ENCODE measurements at regions not wholly inside any gene's neighbourhood (a gene's known extent, or its start where the extent isn't known, plus 50 kb on each side); places are given as distances from the start of the nearest gene placed in this dataset.

GRCh38 chrX:117645639-117646038, 471.0 kb downstream of the KLHL13 start:
- Histone ChIP-seq H3K4me3 (ENCODE audit: low read length) (no peak overlapping the region), H3K79me1 (ENCODE audit: low read length) (no peaks in the 10 kb centered on the region), H3K23ac (ENCODE audit: low read length) (no peak overlapping the region), H2BK120ac (ENCODE audit: low read depth, low read length) (no peak overlapping the region), H3K9ac (ENCODE audit: low read length) (no peak overlapping the region), H3K18ac (ENCODE audit: low read length) (no peak overlapping the region), H4K5ac (ENCODE audit: low read length) (no peak overlapping the region), H3K27me3 (ENCODE audit: insufficient read depth, low read length, poor library complexity) (no peaks in the 10 kb centered on the region), H3K36me3 (ENCODE audit: control insufficient read depth, insufficient read depth, low read length) (no peaks in the 10 kb centered on the region), H3K27ac (ENCODE audit: low read depth, low read length) (no peak overlapping the region), H2AK5ac (ENCODE audit: low read length) (no peak overlapping the region), H3K4me2 (ENCODE audit: low read length) (no peak overlapping the region), H2BK15ac (replicated peaks; ENCODE audit: low read depth) (no peak overlapping the region), H3K4ac (ENCODE audit: low read depth, low read length) (no peak overlapping the region), H3K56ac (ENCODE audit: low read length) (no peak overlapping the region), H3K4me1 (ENCODE audit: control insufficient read depth, low read depth, low read length) (no peaks in the 10 kb centered on the region), H2BK5ac (ENCODE audit: low read length) (no peak overlapping the region), H3K79me2 (ENCODE audit: control insufficient read depth, insufficient read depth, low read length) (no peaks in the 10 kb centered on the region), H4K8ac (ENCODE audit: low read depth, low read length) (no peak overlapping the region)
- DNase-seq, result no peak
- no CpG with 5 or more reads among the region's 1 CpG for WGBS (ENCODE audit: extremely low coverage, insufficient coverage, low lambda C conversion rate)

GRCh38 chrX:117641913-117642656, 474.5 kb downstream of the KLHL13 start:
- Histone ChIP-seq H3K27ac (ENCODE audit: low read depth, low read length) (no peak overlapping the region), H3K27me3 (ENCODE audit: insufficient read depth, low read length, poor library complexity) (no peaks in the 10 kb centered on the region), H2AK5ac (ENCODE audit: low read length) (no peak overlapping the region), H3K36me3 (ENCODE audit: control insufficient read depth, insufficient read depth, low read length) (no peaks in the 10 kb centered on the region), H4K8ac (ENCODE audit: low read depth, low read length) (no peak overlapping the region), H3K4me1 (ENCODE audit: control insufficient read depth, low read depth, low read length) (no peaks in the 10 kb centered on the region), H3K4me2 (ENCODE audit: low read length) (no peak overlapping the region), H3K56ac (ENCODE audit: low read length) (no peak overlapping the region), H3K4ac (ENCODE audit: low read depth, low read length) (no peak overlapping the region), H3K18ac (ENCODE audit: low read length) (no peak overlapping the region), H2BK5ac (ENCODE audit: low read length) (no peak overlapping the region), H2BK15ac (replicated peaks; ENCODE audit: low read depth) (no peak overlapping the region), H3K23ac (ENCODE audit: low read length) (no peak overlapping the region), H3K9ac (ENCODE audit: low read length) (no peak overlapping the region), H4K5ac (ENCODE audit: low read length) (no peak overlapping the region), H3K79me1 (ENCODE audit: low read length) (no peaks in the 10 kb centered on the region), H3K79me2 (ENCODE audit: control insufficient read depth, insufficient read depth, low read length) (no peaks in the 10 kb centered on the region), H2BK120ac (ENCODE audit: low read depth, low read length) (no peak overlapping the region), H3K4me3 (ENCODE audit: low read length) (no peak overlapping the region)
- WGBS (ENCODE audit: extremely low coverage, insufficient coverage, low lambda C conversion rate), result no CpG with 5 or more reads among the region's 6 CpGs
- DNase-seq, result no peak

- no peak overlapping the region for H3K4me3 ChIP-seq (ENCODE audit: low read length)
- DNase-seq, result no peak
- H4K5ac ChIP-seq (ENCODE audit: low read length), result no peak overlapping the region
- no peak overlapping the region for H3K27ac ChIP-seq (ENCODE audit: low read depth, low read length)
- WGBS (ENCODE audit: extremely low coverage, insufficient coverage, low lambda C conversion rate), result no CpG with 5 or more reads among the region's 1 CpG
- H3K23ac ChIP-seq (ENCODE audit: low read length), result no peak overlapping the region
- H3K27me3 ChIP-seq (ENCODE audit: insufficient read depth, low read length, poor library complexity), result no peaks in the 10 kb centered on the region
- H2BK5ac ChIP-seq (ENCODE audit: low read length), result no peak overlapping the region
- H3K18ac ChIP-seq (ENCODE audit: low read length), result no peak overlapping the region
- no peak overlapping the region for H2AK5ac ChIP-seq (ENCODE audit: low read length)
- H2BK15ac ChIP-seq (replicated peaks; ENCODE audit: low read depth), result no peak overlapping the region
- H3K4me1 ChIP-seq (ENCODE audit: control insufficient read depth, low read depth, low read length), result no peaks in the 10 kb centered on the region
- H3K4ac ChIP-seq (ENCODE audit: low read depth, low read length), result no peak overlapping the region
- H3K9ac ChIP-seq (ENCODE audit: low read length), result no peak overlapping the region
- no peak overlapping the region for H3K56ac ChIP-seq (ENCODE audit: low read length)
- no peaks in the 10 kb centered on the region for H3K79me1 ChIP-seq (ENCODE audit: low read length)
- H2BK120ac ChIP-seq (ENCODE audit: low read depth, low read length), result no peak overlapping the region
- no peak overlapping the region for H4K8ac ChIP-seq (ENCODE audit: low read depth, low read length)
- no peaks in the 10 kb centered on the region for H3K79me2 ChIP-seq (ENCODE audit: control insufficient read depth, insufficient read depth, low read length)
- H3K36me3 ChIP-seq (ENCODE audit: control insufficient read depth, insufficient read depth, low read length), result no peaks in the 10 kb centered on the region
- H3K4me2 ChIP-seq (ENCODE audit: low read length), result no peak overlapping the region
Observed at GRCh38 chrX:117636826-117637225, 479.8 kb downstream of the KLHL13 start.

- Histone ChIP-seq H3K79me1 (ENCODE audit: low read length) (no peaks in the 10 kb centered on the region), H4K5ac (ENCODE audit: low read length) (no peak overlapping the region), H3K27me3 (ENCODE audit: insufficient read depth, low read length, poor library complexity) (no peaks in the 10 kb centered on the region), H3K9ac (ENCODE audit: low read length) (no peak overlapping the region), H3K4me2 (ENCODE audit: low read length) (no peak overlapping the region), H3K4me3 (ENCODE audit: low read length) (no peak overlapping the region), H3K27ac (ENCODE audit: low read depth, low read length) (no peak overlapping the region), H3K23ac (ENCODE audit: low read length) (no peak overlapping the region), H3K4ac (ENCODE audit: low read depth, low read length) (no peak overlapping the region), H2BK120ac (ENCODE audit: low read depth, low read length) (no peak overlapping the region), H2BK15ac (replicated peaks; ENCODE audit: low read depth) (no peak overlapping the region), H3K4me1 (ENCODE audit: control insufficient read depth, low read depth, low read length) (no peaks in the 10 kb centered on the region), H3K56ac (ENCODE audit: low read length) (no peak overlapping the region), H3K79me2 (ENCODE audit: control insufficient read depth, insufficient read depth, low read length) (no peaks in the 10 kb centered on the region), H2AK5ac (ENCODE audit: low read length) (no peak overlapping the region), H3K18ac (ENCODE audit: low read length) (no peak overlapping the region), H3K36me3 (ENCODE audit: control insufficient read depth, insufficient read depth, low read length) (no peaks in the 10 kb centered on the region), H2BK5ac (ENCODE audit: low read length) (no peak overlapping the region), H4K8ac (ENCODE audit: low read depth, low read length) (no peak overlapping the region)
- WGBS (ENCODE audit: extremely low coverage, insufficient coverage, low lambda C conversion rate), result no CpG with 5 or more reads among the region's 1 CpG
- no peak for DNase-seq
Observed at GRCh38 chrX:117633277-117633676, 483.3 kb downstream of the KLHL13 start.

- no peak overlapping the region for H2AK5ac ChIP-seq (ENCODE audit: low read length)
- H3K4me3 ChIP-seq (ENCODE audit: low read length), result no peak overlapping the region
- no peak overlapping the region for H4K8ac ChIP-seq (ENCODE audit: low read depth, low read length)
- no peak overlapping the region for H3K23ac ChIP-seq (ENCODE audit: low read length)
- no peak overlapping the region for H2BK120ac ChIP-seq (ENCODE audit: low read depth, low read length)
- no peaks in the 10 kb centered on the region for H3K79me1 ChIP-seq (ENCODE audit: low read length)
- no peak overlapping the region for H2BK5ac ChIP-seq (ENCODE audit: low read length)
- no peak overlapping the region for H3K9ac ChIP-seq (ENCODE audit: low read length)
- no peak for DNase-seq
- H4K5ac ChIP-seq (ENCODE audit: low read length), result no peak overlapping the region
- no peaks in the 10 kb centered on the region for H3K4me1 ChIP-seq (ENCODE audit: control insufficient read depth, low read depth, low read length)
- no CpG with 5 or more reads among the region's 3 CpGs for WGBS (ENCODE audit: extremely low coverage, insufficient coverage, low lambda C conversion rate)
- no peaks in the 10 kb centered on the region for H3K27me3 ChIP-seq (ENCODE audit: insufficient read depth, low read length, poor library complexity)
- H3K79me2 ChIP-seq (ENCODE audit: control insufficient read depth, insufficient read depth, low read length), result no peaks in the 10 kb centered on the region
- H3K36me3 ChIP-seq (ENCODE audit: control insufficient read depth, insufficient read depth, low read length), result no peaks in the 10 kb centered on the region
- no peak overlapping the region for H2BK15ac ChIP-seq (replicated peaks; ENCODE audit: low read depth)
- H3K56ac ChIP-seq (ENCODE audit: low read length), result no peak overlapping the region
- no peak overlapping the region for H3K4me2 ChIP-seq (ENCODE audit: low read length)
- H3K4ac ChIP-seq (ENCODE audit: low read depth, low read length), result no peak overlapping the region
- no peak overlapping the region for H3K27ac ChIP-seq (ENCODE audit: low read depth, low read length)
- no peak overlapping the region for H3K18ac ChIP-seq (ENCODE audit: low read length)
Observed at GRCh38 chrX:117628381-117628780, 488.2 kb downstream of the KLHL13 start.

GRCh38 chrX:117610806-117611205, 505.8 kb downstream of the KLHL13 start:
- H3K79me2 ChIP-seq (ENCODE audit: control insufficient read depth, insufficient read depth, low read length), result no peaks in the 10 kb centered on the region
- no peak overlapping the region for H3K56ac ChIP-seq (ENCODE audit: low read length)
- H4K8ac ChIP-seq (ENCODE audit: low read depth, low read length), result no peak overlapping the region
- H2BK120ac ChIP-seq (ENCODE audit: low read depth, low read length), result no peak overlapping the region
- H3K27ac ChIP-seq (ENCODE audit: low read depth, low read length), result no peak overlapping the region
- no peaks in the 10 kb centered on the region for H3K79me1 ChIP-seq (ENCODE audit: low read length)
- no peaks in the 10 kb centered on the region for H3K4me1 ChIP-seq (ENCODE audit: control insufficient read depth, low read depth, low read length)
- no peak overlapping the region for H3K4me3 ChIP-seq (ENCODE audit: low read length)
- no peak overlapping the region for H3K4ac ChIP-seq (ENCODE audit: low read depth, low read length)
- H4K5ac ChIP-seq (ENCODE audit: low read length), result no peak overlapping the region
- no peaks in the 10 kb centered on the region for H3K36me3 ChIP-seq (ENCODE audit: control insufficient read depth, insufficient read depth, low read length)
- no peak overlapping the region for H3K23ac ChIP-seq (ENCODE audit: low read length)
- H3K9ac ChIP-seq (ENCODE audit: low read length), result no peak overlapping the region
- H2AK5ac ChIP-seq (ENCODE audit: low read length), result no peak overlapping the region
- H3K18ac ChIP-seq (ENCODE audit: low read length), result no peak overlapping the region
- H2BK5ac ChIP-seq (ENCODE audit: low read length), result no peak overlapping the region
- no peak for DNase-seq
- H3K4me2 ChIP-seq (ENCODE audit: low read length), result no peak overlapping the region
- no peaks in the 10 kb centered on the region for H3K27me3 ChIP-seq (ENCODE audit: insufficient read depth, low read length, poor library complexity)
- H2BK15ac ChIP-seq (replicated peaks; ENCODE audit: low read depth), result no peak overlapping the region
- WGBS (ENCODE audit: extremely low coverage, insufficient coverage, low lambda C conversion rate), result no CpG with 5 or more reads among the region's 3 CpGs

Data from mesendoderm (in vitro differentiated cells).